NCI-H2196 (cell line): ENCODE measurements at regions not wholly inside any gene's neighbourhood (a gene's known extent, or its start where the extent isn't known, plus 50 kb on each side); places are given as distances from the start of the nearest gene placed in this dataset.
"Not testable (repeated sequence)": the region's sequence is repeated elsewhere in the genome, so short reads cannot be mapped to it uniquely, and the experiment has no call there.

ENCODE experiments used
- DNase-seq: peaks from one replicate; lab custom pipeline; 2025; ENCODE audit not compliant: unreplicated experiment; lab: John Stamatoyannopoulos, UW

DNA sequence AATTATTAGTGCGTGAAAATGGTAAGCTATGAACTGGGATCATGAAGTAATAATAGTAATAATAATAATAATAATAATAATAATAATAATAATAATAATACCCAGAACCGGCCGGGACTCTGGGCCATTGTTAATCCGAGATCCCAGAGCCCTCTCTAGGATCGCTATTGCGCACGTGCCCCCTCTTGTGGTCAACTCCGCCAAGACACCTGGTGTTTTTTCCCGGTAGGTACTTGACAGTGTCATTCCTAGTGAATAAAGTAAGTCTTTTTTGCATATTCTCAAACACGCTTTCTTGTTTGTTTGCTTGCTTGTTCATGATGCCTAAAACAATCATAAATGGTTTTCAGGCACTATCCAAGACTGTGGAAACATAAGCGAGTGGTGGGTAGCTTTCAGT, 513.7 kb downstream of the RPIA start:
- DNase-seq = not testable (repeated sequence)

DNA sequence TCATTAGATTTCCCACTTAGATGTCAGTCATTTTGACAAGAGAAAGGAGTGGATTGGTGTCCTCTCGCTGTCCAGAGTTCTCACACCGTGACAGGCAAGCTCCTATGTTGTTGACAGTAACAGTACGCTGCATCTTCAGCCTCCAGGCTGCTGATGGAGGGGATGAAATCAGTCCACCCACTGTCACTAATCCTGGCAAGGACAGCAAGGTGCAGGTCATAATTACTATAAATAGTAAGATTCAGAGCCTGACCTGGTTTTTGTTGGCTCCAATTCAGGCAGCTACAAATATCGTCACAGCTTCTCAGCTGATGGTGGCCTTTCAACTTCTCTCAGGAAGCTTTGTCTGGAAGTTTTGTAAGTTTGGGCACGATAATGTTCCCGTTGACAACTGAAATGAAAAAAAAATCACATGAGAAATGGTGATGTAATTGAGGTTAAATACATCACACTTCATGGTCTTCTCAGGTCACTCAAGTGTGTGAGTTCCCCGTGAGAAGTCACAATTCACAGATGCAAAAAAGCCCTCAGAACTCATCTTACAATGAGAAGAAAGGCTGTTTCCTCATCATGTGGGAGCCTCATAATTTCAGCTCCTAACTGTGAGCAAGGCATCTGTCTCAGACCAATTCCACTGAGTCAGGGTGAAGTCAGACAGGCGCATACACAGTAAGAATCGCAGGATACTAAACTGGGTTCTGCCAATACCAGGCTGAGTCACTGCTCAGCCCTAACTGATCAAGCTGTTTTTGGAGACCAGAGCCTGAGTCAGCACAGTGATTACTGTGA, 516.9 kb downstream of the RPIA start:
- DNase-seq = not testable (repeated sequence)

DNA sequence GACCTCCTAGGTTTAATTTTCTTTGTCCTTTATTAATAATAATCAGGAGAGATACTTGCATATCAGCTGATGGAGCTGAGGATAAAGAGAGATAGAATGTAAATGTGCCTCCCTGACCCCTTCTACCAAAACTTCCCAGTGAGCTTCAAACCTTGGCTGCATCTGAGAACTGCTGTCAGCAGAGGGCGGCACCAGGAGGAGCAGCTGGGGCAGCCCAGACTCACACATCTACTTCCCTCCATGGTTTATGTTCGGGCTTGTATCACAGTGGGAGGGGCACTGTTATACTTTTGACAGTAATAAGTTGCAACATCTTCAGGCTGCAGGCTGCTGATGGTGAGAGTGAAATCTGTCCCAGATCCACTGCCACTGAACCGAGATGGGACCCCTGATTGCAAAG, 521.7 kb downstream of the RPIA start:
- not testable (repeated sequence) for DNase-seq

DNA sequence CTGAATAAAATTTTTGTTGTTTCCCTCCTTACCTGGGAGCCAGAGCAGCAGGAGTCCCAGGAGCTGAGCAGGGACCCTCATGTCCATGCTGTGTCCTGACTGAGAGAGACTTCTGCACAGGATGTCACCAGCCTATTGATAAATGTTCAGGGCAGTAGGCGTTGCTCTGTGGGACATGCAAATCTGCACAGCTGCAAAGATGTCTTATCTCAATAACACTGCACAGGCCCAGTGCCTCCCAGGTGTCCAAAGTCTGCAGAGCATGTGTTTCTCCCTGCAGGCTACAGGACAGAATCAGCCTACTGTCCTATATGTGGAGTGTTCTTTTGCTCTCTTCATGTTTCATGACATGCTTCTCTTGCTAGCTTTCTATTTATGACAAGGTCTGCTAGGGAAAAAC, 522.3 kb downstream of the RPIA start:
- DNase-seq = not testable (repeated sequence)

DNA sequence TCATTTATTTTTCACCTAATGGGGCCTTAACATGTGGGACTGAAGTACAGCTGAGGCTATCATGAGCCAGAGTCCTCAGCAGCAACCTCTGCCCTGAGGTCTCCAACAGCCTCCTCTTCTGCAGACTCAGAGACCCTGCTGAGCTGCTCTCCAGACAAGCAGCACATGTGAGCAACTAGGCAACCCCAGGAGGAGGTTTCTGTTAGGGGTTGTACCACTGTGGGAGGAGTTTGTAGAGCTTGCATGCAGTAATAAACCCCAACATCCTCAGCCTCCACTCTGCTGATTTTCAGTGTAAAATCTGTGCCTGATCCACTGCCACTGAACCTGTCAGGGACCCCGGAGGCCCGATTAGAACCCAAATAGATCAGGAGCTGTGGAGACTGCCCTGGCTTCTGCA, 530.0 kb downstream of the RPIA start:
- DNase-seq = not testable (repeated sequence)

DNA sequence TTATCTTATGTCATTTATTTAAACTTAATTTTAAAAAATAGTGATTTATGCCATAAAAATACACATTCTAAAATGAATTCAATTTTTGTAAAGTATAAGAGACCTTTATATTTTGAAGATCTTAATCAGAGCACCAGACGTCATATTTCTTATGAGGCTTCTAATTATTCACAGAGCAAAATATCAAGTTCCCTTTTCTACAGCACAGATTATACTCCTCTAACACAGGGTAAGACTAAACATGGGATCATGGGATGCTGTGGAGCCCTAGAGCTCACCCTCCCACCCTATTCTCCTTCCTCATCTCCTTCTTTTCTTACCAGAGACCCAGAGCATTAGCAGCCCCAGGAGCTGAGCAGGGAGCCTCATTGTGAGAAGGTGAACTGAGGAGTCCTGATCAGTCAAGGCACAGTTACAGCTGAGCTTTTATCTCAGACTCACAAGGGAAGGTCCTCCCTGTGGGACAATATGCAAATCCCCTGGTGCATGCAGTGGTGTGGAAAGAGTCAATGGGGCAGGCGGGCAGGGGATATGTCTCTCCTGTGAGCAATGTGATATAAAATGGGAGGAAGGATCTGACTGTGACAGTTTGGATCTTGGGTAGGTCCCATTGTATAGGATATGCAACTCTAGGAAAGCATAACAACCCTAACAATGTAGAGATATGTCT, 530.7 kb downstream of the RPIA start:
- not testable (repeated sequence) for DNase-seq

DNA sequence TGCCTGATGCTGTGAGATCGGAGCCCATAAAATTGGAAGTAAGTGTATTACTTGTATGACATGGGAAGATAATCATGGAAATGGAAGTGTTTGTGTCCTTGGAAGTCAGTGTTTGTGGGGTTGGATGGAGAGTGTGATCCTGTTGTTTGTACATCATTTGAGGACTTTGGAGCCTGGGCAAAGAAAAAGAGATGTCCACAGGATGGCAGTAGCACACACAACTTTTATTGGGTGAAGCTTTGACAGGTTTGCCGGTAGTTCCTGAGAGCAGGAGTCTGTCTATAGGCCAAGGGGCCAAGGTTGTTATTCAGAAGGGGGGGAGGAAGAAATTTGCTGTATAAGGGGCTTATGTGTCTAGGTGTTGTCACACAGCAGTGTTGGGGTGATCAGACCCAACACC, 533.3 kb downstream of the RPIA start:
- DNase-seq = not testable (repeated sequence)

DNA sequence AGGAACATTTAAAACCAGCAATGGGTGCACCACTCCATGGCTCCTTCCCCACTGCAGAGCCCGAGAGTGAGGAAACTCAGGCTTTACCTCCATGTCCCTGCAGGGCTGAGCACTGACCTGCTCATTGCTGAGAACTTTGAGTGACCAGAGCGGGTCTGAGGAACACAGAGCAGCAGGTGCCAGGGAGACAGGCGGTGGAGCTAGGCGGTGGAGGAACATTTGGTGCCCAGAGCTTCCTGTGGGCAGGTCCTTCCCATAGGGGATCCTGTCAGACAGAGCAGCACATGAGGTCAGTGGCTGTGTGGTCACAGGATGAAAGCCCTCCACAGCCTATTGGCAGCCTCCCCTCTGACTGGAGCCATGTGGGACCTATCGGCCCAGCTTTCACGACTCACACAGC, 538.5 kb downstream of the RPIA start:
- not testable (repeated sequence) for DNase-seq

DNA sequence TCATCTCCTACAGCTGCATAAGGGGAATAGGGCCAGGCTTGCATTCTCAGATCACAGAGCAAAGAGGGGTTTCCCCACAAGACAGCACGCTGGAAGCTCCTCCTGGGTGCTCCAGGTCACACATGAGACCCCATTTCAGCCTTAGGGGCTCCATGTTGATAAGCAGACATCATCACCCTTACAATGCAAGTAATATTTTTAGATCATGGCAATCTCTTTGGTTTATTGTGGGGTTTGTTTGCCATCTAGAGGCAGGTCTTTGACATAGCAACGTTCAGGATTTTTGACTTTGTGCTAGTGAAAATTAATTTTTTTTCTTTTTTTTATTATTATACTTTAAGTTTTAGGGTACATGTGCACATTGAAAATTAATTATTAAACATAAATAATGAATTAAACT, 539.8 kb downstream of the RPIA start:
- not testable (repeated sequence) for DNase-seq

DNA sequence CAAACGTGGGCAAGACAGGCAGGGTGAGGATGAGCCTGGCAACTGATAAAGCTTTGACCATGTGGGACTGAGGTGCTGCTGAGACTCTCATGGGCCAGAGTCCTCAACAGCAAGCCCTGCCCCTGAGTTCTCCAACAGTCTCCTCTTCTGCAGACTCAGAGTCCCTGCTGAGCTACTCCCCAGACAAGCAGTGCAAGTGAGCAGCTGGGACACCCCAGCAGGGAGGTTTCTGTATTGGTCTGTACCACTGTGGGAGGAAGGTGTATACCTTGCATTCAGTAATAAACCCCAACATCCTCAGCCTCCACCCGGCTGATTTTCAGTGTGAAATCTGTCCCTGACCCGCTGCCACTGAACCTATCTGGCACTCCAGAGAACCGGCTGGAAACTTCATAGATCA, 542.5 kb downstream of the RPIA start:
- not testable (repeated sequence) for DNase-seq

DNA sequence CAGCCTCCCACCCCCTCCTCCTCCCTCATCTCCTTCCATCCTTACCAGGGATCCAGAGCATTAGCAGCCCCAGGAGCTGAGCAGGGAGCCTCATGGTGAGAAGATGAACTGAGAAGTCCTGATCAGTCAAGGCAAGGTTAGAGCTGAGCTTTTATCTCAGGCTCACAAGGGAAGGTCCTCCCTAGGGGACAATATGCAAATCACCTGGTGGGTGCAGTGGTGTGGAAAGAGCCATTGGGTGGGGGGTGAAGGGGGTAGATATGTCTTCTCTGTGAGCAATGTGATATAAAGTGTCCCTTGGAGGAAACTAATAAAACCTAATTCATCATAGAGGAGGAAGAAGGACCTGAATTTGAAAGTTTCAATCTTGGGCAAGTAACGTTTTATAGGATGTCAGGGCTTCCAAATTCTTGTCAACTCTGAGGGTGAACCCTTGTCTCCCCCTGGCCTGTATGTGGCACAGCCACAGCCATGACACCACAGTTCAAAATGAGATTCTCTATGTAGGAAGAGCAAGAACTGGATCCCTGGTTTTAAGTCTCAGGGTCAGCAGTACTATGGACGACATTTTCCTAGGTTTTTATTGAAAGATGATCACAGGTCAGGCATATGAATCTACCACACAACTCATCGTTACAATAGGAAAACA, 543.5 kb downstream of the RPIA start:
- DNase-seq = not testable (repeated sequence)

DNA sequence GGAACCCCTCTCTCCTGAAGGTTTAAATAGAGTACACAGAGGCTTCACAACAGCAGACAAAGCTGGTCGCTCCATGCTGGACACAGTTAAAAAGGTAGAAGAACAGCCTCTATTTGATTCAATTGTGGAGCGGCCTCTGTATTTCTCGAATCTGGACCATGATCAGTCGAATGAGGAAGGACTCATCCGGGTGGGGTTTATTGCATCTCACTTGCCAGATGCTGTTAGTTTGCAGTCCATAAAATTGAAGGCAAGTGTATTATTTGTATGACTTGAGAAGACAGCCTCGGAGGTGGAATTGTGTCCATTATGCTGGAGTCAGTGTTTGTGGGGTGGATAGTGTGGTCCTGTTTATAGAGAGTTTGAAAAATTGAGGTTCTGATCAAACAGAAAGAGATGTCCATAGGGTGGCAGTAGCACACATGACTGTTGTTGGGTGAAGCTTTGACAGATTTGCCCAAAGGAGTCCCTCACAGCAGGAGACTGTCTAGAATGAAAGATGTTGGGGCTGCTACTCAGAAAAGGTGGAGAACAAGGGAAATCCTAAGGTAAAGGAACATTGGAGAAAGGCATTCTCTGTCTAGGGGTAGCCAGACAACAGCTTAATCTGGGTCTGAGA, 545.5 kb downstream of the RPIA start:
- not testable (repeated sequence) for DNase-seq

DNA sequence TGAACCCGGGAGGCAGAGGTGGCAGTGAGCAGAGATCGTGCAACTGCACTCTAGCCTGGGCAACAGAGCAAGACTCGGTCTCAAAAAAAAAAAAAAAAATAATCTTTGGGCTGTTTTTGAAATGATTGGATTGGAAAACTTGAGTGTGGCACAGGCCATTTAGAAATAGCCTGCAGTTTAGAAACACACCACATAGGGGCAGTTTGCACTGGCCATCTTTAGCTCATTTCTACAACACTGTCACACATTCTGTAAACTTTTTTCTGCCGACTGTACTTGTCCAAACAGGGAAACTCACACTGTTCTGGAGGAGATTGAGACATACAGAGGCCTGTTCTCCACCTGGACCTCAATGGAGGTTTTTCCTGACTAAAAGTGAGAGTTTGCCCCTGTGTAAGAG, 546.3 kb downstream of the RPIA start:
- DNase-seq = not testable (repeated sequence)

DNA sequence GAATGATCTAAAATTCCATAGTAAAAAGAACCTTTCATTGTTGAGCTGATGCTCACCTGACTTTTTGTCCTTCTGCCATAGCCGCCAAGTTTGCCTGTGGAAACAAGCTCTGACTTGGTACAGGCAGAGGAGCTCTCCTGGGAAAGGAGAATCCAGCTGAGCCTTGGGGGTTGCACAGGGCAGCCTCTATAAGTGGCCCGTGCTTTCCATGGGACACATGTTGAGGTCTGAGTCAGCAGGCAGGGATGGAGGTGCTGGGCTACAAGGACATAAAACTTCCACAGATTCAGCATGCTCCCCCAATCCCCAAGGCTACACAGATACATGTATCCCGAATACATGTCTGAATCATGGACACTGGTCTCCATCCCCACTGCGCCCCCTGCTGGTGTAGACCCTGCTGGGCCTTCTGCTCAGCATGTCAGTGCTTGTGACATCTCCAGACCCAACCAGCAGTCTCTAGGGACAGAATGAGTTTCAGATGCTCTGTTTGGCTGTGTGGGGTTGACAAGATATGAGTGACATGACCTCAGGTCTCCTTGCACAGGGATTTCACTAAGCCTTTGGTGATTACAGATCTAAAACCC, 551.7 kb downstream of the RPIA start:
- DNase-seq = not testable (repeated sequence)

DNA sequence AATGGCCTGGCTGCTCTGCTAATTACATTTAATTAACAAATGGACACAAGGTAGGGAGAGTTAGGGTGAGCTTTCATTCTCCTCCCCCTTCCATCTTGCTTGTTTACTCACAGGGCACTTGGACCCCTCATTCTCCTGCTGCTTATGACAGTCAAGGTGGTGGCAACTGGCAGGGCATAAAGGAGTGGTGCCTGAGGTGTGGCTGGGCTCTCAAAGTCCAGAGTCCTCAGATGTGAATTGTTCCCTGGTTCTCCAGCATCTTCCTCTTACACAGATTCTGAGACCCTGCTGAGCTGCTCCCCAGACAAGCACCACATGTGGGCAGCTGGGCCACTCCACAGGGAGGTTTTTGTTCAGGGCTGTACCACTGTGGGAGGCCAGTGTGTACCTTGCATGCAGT, 552.9 kb downstream of the RPIA start:
- DNase-seq = not testable (repeated sequence)

DNA sequence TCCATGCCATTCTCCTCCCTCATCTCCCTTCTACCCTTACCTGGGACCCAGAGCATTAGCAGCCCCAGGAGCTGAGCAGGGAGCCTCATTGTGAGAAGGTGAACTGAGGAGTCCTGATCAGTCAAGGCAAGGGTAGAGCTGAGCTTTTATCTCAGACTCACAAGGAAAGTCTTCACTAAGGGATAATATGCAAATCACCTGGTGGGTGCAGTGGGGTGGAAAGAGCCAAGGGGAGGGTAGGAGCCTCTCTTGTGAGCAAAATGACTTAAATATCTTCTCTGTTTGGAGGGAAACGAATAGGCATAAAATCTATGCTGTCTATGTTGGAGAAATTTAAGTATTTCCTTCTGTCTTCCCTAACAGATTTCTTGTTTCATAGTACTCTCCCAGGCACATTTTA, 554.0 kb downstream of the RPIA start:
- DNase-seq = not testable (repeated sequence)

DNA sequence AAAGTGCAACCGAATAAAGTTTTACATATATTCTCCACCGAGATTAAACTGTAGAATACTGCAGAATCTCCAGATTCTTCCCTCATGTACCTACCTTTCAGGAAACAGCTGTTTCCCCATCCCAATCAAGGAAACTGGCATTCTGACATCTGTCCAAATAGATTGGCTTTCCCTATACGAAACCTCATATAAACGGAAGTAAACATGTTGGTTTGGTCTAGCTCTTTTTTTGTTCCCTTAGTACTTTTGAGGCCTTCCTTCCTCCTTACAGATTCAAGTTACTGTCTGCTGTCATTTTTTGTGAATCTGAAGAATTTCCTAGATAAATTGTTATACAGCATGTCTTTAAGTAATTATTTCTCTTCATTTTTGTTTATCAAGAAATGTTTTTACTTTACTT, 554.6 kb downstream of the RPIA start:
- DNase-seq = not testable (repeated sequence)

DNA sequence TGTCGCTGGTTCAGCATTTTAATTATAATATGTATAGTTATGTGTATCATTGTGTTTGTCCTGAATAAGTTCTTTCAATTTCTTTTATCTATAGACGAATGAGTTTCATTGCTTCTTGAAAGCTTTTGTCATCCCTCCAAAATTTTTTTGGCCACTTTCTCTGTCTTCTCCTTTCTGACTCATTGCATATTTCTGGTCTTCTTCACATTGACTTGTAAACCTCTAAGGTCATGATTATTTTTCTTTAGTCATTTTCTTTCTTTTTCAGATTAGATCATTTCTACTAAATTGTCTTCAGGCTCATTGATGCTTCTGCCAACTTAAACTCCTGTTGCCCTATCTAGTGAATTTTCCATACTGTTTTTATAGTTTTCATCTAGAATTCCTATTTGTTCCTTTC, 555.1 kb downstream of the RPIA start:
- DNase-seq = not testable (repeated sequence)

DNA sequence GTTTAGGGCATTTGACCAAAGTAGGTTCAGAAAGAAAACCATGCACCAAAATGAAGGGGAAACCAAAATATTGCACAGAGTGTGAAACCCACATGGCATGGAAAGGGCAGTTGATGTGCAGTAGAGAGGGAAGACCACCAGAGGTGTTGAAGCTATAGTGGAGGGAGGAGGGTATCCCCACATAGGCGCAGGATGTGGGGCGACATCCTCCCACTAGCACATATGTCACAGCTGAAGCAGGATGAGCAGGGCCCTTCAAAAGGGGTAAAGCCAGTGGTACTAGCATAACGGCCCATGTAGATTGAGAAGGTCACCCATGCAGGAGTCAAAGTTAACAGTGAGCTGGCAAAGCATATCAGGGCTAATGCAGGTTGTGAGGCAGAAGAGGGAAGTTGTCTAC, 563.5 kb downstream of the RPIA start:
- not testable (repeated sequence) for DNase-seq

DNA sequence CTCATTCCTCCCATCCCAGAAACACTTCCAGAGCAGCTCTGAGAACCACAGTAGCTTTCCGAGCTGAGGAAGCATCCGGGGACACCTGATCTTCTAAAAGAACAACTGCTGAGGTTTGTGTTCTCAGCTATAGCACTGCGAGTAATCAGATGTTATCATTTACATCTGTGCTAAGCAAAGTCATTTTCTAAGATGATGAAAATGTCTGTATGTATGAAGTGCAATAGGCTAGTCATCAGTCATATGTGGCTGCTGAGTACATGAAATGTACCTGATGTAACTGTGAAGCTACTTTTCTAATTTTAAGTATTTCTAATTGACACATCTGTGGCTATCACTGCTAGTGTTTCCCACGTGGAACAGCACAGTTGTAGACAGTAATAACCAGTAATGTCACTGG, 582.0 kb downstream of the RPIA start:
- not testable (repeated sequence) for DNase-seq

DNA sequence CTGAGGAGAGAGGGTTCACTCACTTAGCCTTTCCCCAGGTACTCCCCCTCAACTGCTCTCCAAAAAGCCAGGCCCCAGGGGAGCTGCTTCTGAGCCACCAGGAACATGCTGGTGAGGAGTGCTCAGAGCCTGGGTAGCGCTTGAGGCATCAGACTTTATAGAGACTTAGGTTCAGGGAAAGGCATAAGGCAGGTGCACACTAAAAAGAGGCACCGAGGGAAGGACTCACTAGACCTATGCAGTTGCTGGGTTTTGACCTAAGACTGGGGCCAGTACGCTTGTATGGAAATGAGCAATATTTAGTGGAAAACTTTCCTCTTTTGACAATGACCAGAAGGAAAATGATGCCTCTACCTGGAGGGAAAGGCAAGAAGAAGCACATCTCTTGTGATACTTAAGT, 589.1 kb downstream of the RPIA start:
- not testable (repeated sequence) for DNase-seq
